Stomach smooth muscle (tissue), 2 donors: ENCODE measurements at regions not wholly inside any gene's neighbourhood (a gene's known extent, or its start where the extent isn't known, plus 50 kb on each side); places are given as distances from the start of the nearest gene placed in this dataset.

Experiments
- H3K27ac ChIP-seq: one replicate; pipeline ENCODE4 v1.7.0; 2013; ENCODE audit warnings: mild to moderate bottlenecking, low read length, inconsistent platforms
- H3K27me3 ChIP-seq, 2 donors: one replicate each; pipeline ENCODE4 v1.7.0; 2013; ENCODE audit warnings: low read length in 2 of 2; ENCODE audit not compliant: insufficient read depth in 2 of 2, control insufficient read depth in 1 of 2
- H3K36me3 ChIP-seq, 2 donors: one replicate each; pipeline ENCODE4 v1.7.0; 2013; ENCODE audit warnings: low read length in 2 of 2; ENCODE audit not compliant: control insufficient read depth in 2 of 2, insufficient read depth in 2 of 2
- H3K4me1 ChIP-seq: one replicate; pipeline ENCODE4 v1.7.0; 2013; ENCODE audit warnings: low read length; ENCODE audit not compliant: control insufficient read depth, insufficient read depth
- H3K4me3 ChIP-seq, 2 donors: one replicate each; pipeline ENCODE4 v1.7.0; 2013; ENCODE audit warnings: low read length in 2 of 2
- H3K9ac ChIP-seq, 2 donors: one replicate each; pipeline ENCODE4 v1.7.0; 2013; ENCODE audit warnings: low read length in 2 of 2, mild to moderate bottlenecking in 1 of 2
- H3K9me3 ChIP-seq, 2 donors: one replicate each; pipeline ENCODE4 v1.7.0; 2013; ENCODE audit warnings: low read length in 2 of 2; ENCODE audit not compliant: control insufficient read depth in 2 of 2
- donor health status: healthy.
- donor health status: Pancreatic carcinoma.

- Histone ChIP-seq H3K9ac (no peak overlapping the region), H3K27ac (no peak overlapping the region), H3K9me3 (no peaks in the 10 kb centered on the region), H3K4me3 (no peak overlapping the region), H3K4me1 (no peaks in the 10 kb centered on the region), H3K36me3 (no peaks in the 10 kb centered on the region), H3K27me3 (no peaks in the 10 kb centered on the region)
Measured at GRCh38 chr2:129325151-129325550, 654.3 kb upstream of the RAB6C start.

GRCh38 chr2:129329574-129329973 is 649.9 kb upstream of the RAB6C start:
- Histone ChIP-seq H3K4me3 (no peak overlapping the region), H3K4me1 (no peaks in the 10 kb centered on the region), H3K9me3 (peaks cover 0 to under 1% of the 10 kb centered on the region in 2 donors), H3K36me3 (no peaks in the 10 kb centered on the region), H3K9ac (no peak overlapping the region), H3K27ac (no peak overlapping the region), H3K27me3 (no peaks in the 10 kb centered on the region)

GRCh38 chr2:129330504-129330903 is 649.0 kb upstream of the RAB6C start:
- no peak overlapping the region for H3K27ac ChIP-seq
- H3K36me3 ChIP-seq: no peaks in the 10 kb centered on the region
- H3K4me1 ChIP-seq: no peaks in the 10 kb centered on the region
- no peak overlapping the region for H3K9ac ChIP-seq
- H3K9me3 ChIP-seq: peaks cover 0 to 3% of the 10 kb centered on the region in 2 donors
- no peaks in the 10 kb centered on the region for H3K27me3 ChIP-seq
- no peak overlapping the region for H3K4me3 ChIP-seq

- no peak overlapping the region for H3K4me3 ChIP-seq
- H3K36me3 ChIP-seq: no peaks in the 10 kb centered on the region
- no peak overlapping the region for H3K9ac ChIP-seq
- no peaks in the 10 kb centered on the region for H3K4me1 ChIP-seq
- H3K27me3 ChIP-seq: no peaks in the 10 kb centered on the region
- H3K9me3 ChIP-seq: peaks cover 0 to 3% of the 10 kb centered on the region in 2 donors
- no peak overlapping the region for H3K27ac ChIP-seq
Measured at GRCh38 chr2:129331638-129332037, 647.8 kb upstream of the RAB6C start.

- Histone ChIP-seq H3K27me3 (no peaks in the 10 kb centered on the region), H3K27ac (no peak overlapping the region), H3K36me3 (no peaks in the 10 kb centered on the region), H3K4me3 (no peak overlapping the region), H3K9me3 (peaks cover 0 to 3% of the 10 kb centered on the region in 2 donors), H3K9ac (no peak overlapping the region), H3K4me1 (no peaks in the 10 kb centered on the region)
Measured at GRCh38 chr2:129334128-129334527, 645.3 kb upstream of the RAB6C start.

GRCh38 chr2:129334696-129335410 is 644.6 kb upstream of the RAB6C start:
- Histone ChIP-seq H3K27me3 (no peaks in the 10 kb centered on the region), H3K27ac (no peak overlapping the region), H3K9me3 (peaks cover 0 to 3% of the 10 kb centered on the region in 2 donors), H3K4me1 (no peaks in the 10 kb centered on the region), H3K9ac (no peak overlapping the region), H3K36me3 (no peaks in the 10 kb centered on the region), H3K4me3 (no peak overlapping the region)

- H3K9ac ChIP-seq: no peak overlapping the region
Measured at GRCh38 chr2:129336276-129336675, 643.2 kb upstream of the RAB6C start.

GRCh38 chr2:129337076-129337475 is 642.4 kb upstream of the RAB6C start:
- Histone ChIP-seq H3K9ac (no peak overlapping the region), H3K27me3 (no peaks in the 10 kb centered on the region), H3K27ac (no peak overlapping the region), H3K4me3 (no peak overlapping the region), H3K9me3 (peaks cover 0 to 3% of the 10 kb centered on the region in 2 donors), H3K36me3 (no peaks in the 10 kb centered on the region), H3K4me1 (no peaks in the 10 kb centered on the region)

More at GRCh38 chr2:129336276-129336675, 643.2 kb upstream of the RAB6C start:
- peaks cover 0 to 3% of the 10 kb centered on the region in 2 donors for H3K9me3 ChIP-seq
- no peaks in the 10 kb centered on the region for H3K27me3 ChIP-seq
- H3K27ac ChIP-seq: no peak overlapping the region
- no peaks in the 10 kb centered on the region for H3K36me3 ChIP-seq
- no peak overlapping the region for H3K4me3 ChIP-seq
- H3K4me1 ChIP-seq: no peaks in the 10 kb centered on the region

GRCh38 chr2:129345540-129345939 is 633.9 kb upstream of the RAB6C start:
- H3K4me3 ChIP-seq: no peak overlapping the region
- no peak overlapping the region for H3K9ac ChIP-seq
- no peaks in the 10 kb centered on the region for H3K36me3 ChIP-seq
- no peaks in the 10 kb centered on the region for H3K9me3 ChIP-seq
- no peak overlapping the region for H3K27ac ChIP-seq
- H3K27me3 ChIP-seq: no peaks in the 10 kb centered on the region
- no peaks in the 10 kb centered on the region for H3K4me1 ChIP-seq

- Histone ChIP-seq H3K4me3 (no peak overlapping the region), H3K27me3 (no peaks in the 10 kb centered on the region)
Measured at GRCh38 chr2:129347486-129348217, 631.8 kb upstream of the RAB6C start.

GRCh38 chr2:129354631-129355030 is 624.8 kb upstream of the RAB6C start:
- Histone ChIP-seq H3K9ac (no peak overlapping the region), H3K36me3 (no peaks in the 10 kb centered on the region), H3K9me3 (no peaks in the 10 kb centered on the region), H3K27ac (no peak overlapping the region), H3K4me1 (no peaks in the 10 kb centered on the region), H3K4me3 (no peak overlapping the region), H3K27me3 (peaks cover 0 to 2% of the 10 kb centered on the region in 2 donors)

More at GRCh38 chr2:129347486-129348217, 631.8 kb upstream of the RAB6C start:
- H3K9ac ChIP-seq: no peak overlapping the region
- no peak overlapping the region for H3K27ac ChIP-seq
- H3K4me1 ChIP-seq: no peaks in the 10 kb centered on the region
- H3K36me3 ChIP-seq: no peaks in the 10 kb centered on the region
- no peaks in the 10 kb centered on the region for H3K9me3 ChIP-seq
